ENCODE measurements at regions not wholly inside any gene's neighbourhood (a gene's known extent, or its start where the extent isn't known, plus 50 kb on each side); places are given as distances from the start of the nearest gene placed in this dataset.

GRCh38 chr3:144079634-144080033 is 108.0 kb downstream of the DIPK2A start:
- no peak for TF ChIP-seq CTCF (IDR thresholded peaks at IDR 0.05; ENCODE audit: insufficient read depth, low read depth, low read length)
- TF ChIP-seq EZH2 (IDR thresholded peaks at IDR 0.05; ENCODE audit: insufficient read depth, low read length) = no peak

Data from astrocyte (in vitro differentiated cells and primary cell).